ENCODE measurements at regions not wholly inside any gene's neighbourhood (a gene's known extent, or its start where the extent isn't known, plus 50 kb on each side); places are given as distances from the start of the nearest gene placed in this dataset.

DNA sequence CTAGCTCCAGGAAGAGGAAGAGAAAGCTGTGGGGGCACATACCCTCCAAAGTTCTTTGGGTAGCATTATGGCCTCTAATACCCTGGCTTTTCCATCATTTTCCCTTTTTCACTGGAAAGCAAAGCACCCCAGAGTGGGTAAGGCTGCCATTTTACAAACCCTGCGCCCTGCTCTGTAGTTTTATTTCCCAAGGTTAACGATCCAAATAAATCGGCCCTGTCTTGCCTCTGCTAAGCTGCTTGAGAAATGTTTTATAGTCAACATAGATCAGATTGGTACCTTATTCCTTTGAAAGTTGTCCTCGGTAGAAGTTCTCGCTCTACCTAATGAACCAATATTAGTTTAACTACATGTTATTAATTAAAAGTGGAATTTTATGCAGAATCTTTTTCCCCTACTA is 328.2 kb downstream of the NPIPA8 start:
- TF ChIP-seq, protein P1, sequence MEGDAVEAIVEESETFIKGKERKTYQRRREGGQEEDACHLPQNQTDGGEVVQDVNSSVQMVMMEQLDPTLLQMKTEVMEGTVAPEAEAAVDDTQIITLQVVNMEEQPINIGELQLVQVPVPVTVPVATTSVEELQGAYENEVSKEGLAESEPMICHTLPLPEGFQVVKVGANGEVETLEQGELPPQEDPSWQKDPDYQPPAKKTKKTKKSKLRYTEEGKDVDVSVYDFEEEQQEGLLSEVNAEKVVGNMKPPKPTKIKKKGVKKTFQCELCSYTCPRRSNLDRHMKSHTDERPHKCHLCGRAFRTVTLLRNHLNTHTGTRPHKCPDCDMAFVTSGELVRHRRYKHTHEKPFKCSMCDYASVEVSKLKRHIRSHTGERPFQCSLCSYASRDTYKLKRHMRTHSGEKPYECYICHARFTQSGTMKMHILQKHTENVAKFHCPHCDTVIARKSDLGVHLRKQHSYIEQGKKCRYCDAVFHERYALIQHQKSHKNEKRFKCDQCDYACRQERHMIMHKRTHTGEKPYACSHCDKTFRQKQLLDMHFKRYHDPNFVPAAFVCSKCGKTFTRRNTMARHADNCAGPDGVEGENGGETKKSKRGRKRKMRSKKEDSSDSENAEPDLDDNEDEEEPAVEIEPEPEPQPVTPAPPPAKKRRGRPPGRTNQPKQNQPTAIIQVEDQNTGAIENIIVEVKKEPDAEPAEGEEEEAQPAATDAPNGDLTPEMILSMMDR (IDR thresholded peaks at IDR 0.05; ENCODE audit: insufficient read depth, low read depth, low read length), result no peak
- Histone ChIP-seq H3K27me3 (ENCODE audit: control insufficient read depth, insufficient read depth, low read length) (no peaks in the 10 kb centered on the region), H3K4me3 (ENCODE audit: low read depth, low read length) (no peak overlapping the region), H3K36me3 (ENCODE audit: control insufficient read depth, insufficient read depth, low read length) (no peaks in the 10 kb centered on the region)
- CTCF ChIA-PET, result no interaction called here
- no peak for DNase-seq (ENCODE audit: low read depth)
- POLR2A ChIA-PET, result no interaction called here

DNA sequence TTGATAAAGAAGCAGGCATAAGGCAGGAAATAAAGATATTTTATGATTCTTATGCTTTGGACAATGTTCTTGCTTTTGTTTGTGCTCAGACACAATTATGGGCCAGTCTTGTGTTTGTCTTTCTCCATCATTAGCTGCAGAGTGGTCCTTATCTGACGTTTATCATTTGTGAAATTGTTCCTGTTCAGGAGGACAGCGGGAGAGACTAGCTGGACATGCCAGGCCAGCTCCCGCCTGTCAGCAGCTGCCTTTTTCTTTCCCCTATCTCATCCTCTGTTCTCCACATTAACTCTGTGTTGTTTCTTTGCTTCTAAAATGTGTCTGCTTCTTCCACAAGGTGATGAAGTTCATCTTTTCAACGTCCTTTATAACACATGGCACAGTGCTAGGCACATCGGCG is 333.5 kb downstream of the NPIPA8 start:
- Histone ChIP-seq H3K27me3 (ENCODE audit: control insufficient read depth, insufficient read depth, low read length) (no peaks in the 10 kb centered on the region), H3K4me3 (ENCODE audit: low read depth, low read length) (no peak overlapping the region), H3K36me3 (ENCODE audit: control insufficient read depth, insufficient read depth, low read length) (no peaks in the 10 kb centered on the region)
- TF ChIP-seq, protein P1 (IDR thresholded peaks at IDR 0.05; ENCODE audit: insufficient read depth, low read depth, low read length), result no peak
- ChIA-PET POLR2A (no interaction called here), CTCF (no interaction called here)
- no peak for DNase-seq (ENCODE audit: low read depth)

DNA sequence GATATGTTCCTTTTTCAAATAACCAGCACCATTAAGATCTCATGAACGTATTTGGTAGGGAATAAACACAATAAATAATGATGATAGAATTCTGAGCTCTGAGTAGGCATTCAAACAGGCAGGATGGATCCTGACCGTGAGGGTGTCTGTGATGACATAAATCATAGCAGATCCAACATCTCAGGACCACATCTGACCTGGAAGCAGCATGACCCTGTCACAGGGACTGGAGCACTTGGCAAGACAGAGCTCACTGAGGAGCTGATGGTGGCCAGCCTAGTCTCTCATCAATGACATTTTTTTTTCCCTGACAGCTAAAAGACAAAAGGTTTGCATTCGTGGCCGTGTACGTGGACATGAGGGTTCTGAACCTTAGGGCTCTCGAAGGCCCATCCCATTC is 337.5 kb downstream of the NPIPA8 start:
- ChIA-PET CTCF (interaction anchor here (0.6 kb wide), 1 partner anchor 27 kb away, joined by 3 read pairs; no protein-coding TSS in a partner anchor), POLR2A (no interaction called here)
- TF ChIP-seq, protein P1 (IDR thresholded peaks at IDR 0.05; ENCODE audit: insufficient read depth, low read depth, low read length), result no peak
- Histone ChIP-seq H3K36me3 (ENCODE audit: control insufficient read depth, insufficient read depth, low read length) (no peaks in the 10 kb centered on the region), H3K4me3 (ENCODE audit: low read depth, low read length) (no peak overlapping the region), H3K27me3 (ENCODE audit: control insufficient read depth, insufficient read depth, low read length) (no peaks in the 10 kb centered on the region)
- DNase-seq (ENCODE audit: low read depth), result no peak

DNA sequence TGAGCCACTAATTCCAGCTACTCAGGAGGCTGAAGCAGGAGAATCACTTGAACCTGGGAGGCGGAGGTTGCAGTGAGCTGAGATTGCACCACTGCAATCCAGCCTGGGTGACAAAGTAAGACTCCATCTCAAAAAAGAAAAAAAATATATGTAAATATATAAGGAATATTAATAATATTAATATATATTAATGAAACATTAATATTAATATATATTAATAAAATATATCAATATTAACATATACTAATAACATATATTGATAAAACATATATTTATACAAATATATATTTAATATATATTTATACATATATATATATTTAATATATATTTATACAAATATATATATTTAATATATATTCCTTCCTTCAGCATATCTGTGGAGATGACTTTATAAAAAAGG is 338.0 kb downstream of the NPIPA8 start:
- CTCF ChIA-PET, result interaction anchor here (0.6 kb wide), 1 partner anchor 26 kb away, joined by 3 read pairs; no protein-coding TSS in a partner anchor
- no peaks in the 10 kb centered on the region for H3K27me3 ChIP-seq (ENCODE audit: control insufficient read depth, insufficient read depth, low read length)
- H3K36me3 ChIP-seq (ENCODE audit: control insufficient read depth, insufficient read depth, low read length), result no peaks in the 10 kb centered on the region
- TF ChIP-seq, protein P1 (IDR thresholded peaks at IDR 0.05; ENCODE audit: insufficient read depth, low read depth, low read length), result no peak
- no peak for DNase-seq (ENCODE audit: low read depth)
- POLR2A ChIA-PET, result no interaction called here
- no peak overlapping the region for H3K4me3 ChIP-seq (ENCODE audit: low read depth, low read length)

DNA sequence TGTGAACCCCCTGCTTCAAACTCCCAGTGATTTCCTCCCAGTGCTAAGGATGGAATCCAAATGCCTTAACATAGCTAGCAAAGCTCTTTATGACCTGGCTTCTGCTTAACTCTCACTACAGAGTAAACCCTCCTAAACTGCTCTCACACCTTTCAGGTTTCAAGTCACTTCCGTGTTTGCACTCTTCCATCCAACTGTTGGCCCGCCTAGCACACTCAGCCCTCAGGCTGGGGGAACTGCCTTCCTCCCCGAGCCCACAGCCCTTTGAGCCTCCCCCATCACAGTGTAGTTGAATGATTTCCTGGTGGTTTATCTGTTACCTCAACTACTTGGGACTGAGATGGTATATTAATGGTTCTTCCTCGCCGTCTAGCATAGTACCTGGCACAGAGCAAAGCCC is 342.5 kb downstream of the NPIPA8 start:
- ChIA-PET CTCF (no interaction called here), POLR2A (no interaction called here)
- TF ChIP-seq, protein P1 (IDR thresholded peaks at IDR 0.05; ENCODE audit: insufficient read depth, low read depth, low read length), result no peak
- H3K27me3 ChIP-seq (ENCODE audit: control insufficient read depth, insufficient read depth, low read length), result no peaks in the 10 kb centered on the region
- no peaks in the 10 kb centered on the region for H3K36me3 ChIP-seq (ENCODE audit: control insufficient read depth, insufficient read depth, low read length)
- no peak overlapping the region for H3K4me3 ChIP-seq (ENCODE audit: low read depth, low read length)
- no peak for DNase-seq (ENCODE audit: low read depth)
